Fibroblast of the aortic adventitia (primary cell): ENCODE measurements at regions not wholly inside any gene's neighbourhood (a gene's known extent, or its start where the extent isn't known, plus 50 kb on each side); places are given as distances from the start of the nearest gene placed in this dataset.
"Not testable (repeated sequence)": the region's sequence is repeated elsewhere in the genome, so short reads cannot be mapped to it uniquely, and the experiment has no call there.

Experiments
- DNase-seq: peaks from one replicate; pipeline ENCODE4 v3.0.0-alpha.2; 2010; ENCODE audit warnings: low read depth
- H3K4me3 ChIP-seq: 2 replicates; pipeline ENCODE4 v1.5.1; 2011; ENCODE audit warnings: low read depth, mild to moderate bottlenecking, control low read depth, low read length, moderate library complexity
- TF ChIP-seq, protein P1 (sequence below): IDR thresholded peaks from 2 replicates; pipeline ENCODE4 v1.5.1; 2011; ENCODE audit warnings: mild to moderate bottlenecking, low read length, control low read depth, inconsistent platforms; ENCODE audit not compliant: insufficient read depth

- TF ChIP-seq, protein P1, sequence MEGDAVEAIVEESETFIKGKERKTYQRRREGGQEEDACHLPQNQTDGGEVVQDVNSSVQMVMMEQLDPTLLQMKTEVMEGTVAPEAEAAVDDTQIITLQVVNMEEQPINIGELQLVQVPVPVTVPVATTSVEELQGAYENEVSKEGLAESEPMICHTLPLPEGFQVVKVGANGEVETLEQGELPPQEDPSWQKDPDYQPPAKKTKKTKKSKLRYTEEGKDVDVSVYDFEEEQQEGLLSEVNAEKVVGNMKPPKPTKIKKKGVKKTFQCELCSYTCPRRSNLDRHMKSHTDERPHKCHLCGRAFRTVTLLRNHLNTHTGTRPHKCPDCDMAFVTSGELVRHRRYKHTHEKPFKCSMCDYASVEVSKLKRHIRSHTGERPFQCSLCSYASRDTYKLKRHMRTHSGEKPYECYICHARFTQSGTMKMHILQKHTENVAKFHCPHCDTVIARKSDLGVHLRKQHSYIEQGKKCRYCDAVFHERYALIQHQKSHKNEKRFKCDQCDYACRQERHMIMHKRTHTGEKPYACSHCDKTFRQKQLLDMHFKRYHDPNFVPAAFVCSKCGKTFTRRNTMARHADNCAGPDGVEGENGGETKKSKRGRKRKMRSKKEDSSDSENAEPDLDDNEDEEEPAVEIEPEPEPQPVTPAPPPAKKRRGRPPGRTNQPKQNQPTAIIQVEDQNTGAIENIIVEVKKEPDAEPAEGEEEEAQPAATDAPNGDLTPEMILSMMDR: no peak
- no peak overlapping the region for H3K4me3 ChIP-seq
- no peak for DNase-seq
Observed at GRCh38 chr4:120555058-120555457, 367.5 kb downstream of the PRDM5 start.

GRCh38 chr4:120554086-120554485 lies 368.4 kb downstream of the PRDM5 start:
- TF ChIP-seq, protein P1: no peak
- DNase-seq: no peak
- H3K4me3 ChIP-seq: no peak overlapping the region

DNA sequence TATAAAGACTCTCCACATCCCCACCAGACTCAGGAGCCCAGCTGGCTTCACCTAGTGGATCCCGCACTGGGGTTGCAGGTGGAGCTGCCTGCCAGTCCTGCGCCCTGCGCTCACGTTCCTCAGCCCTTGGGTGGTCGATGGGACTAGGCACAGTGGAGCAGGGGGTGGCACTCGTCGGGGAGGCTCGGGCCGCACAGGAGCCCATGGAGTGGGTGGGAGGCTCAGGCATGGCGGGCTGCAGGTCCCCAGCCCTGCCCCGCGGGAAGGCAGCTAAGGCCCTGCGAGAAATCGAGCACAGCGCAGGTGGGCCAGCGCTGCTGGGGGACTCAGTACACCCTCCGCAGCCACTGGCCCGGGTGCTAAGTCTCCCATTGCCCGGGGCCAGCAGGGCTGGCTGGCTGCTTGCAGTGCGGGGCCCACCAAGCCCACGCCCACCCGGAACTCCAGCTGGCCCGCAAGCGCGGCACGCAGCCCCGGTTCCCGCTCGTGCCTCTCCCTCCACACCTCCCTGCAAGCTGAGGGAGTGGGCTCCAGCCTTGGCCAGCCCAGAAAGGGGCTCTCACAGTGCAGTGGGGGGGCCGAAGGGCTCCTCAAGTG lies 371.8 kb downstream of the PRDM5 start:
- not testable (repeated sequence) for H3K4me3 ChIP-seq, DNase-seq

- TF ChIP-seq, protein P1: no peak
- no peak overlapping the region for H3K4me3 ChIP-seq
- DNase-seq: no peak
Observed at GRCh38 chr4:120549011-120549570, 373.4 kb downstream of the PRDM5 start.

DNA sequence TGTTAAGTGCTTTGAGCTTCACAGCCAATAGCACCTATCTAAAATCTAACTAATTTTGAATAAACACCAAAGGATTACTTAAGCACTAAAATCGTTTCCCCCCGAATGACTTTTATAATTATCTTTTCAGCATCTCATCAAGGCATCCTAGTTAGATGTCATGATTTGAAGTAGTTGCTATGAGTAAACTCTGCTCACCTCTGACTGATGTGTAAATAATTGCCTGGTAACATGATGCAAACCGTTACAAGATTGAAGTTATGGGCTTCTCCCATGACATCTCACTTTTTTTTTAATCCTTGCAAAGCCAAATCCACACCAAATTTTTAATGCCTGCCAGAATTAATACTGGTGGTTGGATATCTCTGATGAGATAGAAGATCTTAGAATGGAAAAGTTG lies 377.1 kb downstream of the PRDM5 start:
- TF ChIP-seq, protein P1: no peak
- DNase-seq: no peak
- H3K4me3 ChIP-seq: no peak overlapping the region

DNA sequence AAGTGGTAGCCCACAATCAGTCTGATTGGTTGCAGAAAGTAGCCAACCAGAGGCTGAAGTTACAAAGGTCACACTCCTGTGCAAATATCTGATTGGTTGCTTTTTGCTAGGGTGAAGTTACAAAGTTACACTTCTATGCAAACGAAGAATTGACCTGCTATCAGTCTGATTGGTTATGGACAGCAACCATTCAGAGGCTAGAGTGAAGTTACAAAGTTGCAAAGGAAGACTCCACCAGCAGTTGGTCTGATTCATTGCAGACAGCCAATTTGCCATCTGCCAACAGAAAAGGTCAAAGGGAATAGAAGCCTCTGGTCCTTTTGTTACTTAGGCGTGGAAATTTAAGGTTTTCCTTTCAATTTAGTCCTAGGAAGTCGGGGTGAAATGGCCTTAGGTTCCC lies 377.7 kb downstream of the PRDM5 start:
- TF ChIP-seq, protein P1: no peak
- no peak overlapping the region for H3K4me3 ChIP-seq
- DNase-seq: no peak

DNA sequence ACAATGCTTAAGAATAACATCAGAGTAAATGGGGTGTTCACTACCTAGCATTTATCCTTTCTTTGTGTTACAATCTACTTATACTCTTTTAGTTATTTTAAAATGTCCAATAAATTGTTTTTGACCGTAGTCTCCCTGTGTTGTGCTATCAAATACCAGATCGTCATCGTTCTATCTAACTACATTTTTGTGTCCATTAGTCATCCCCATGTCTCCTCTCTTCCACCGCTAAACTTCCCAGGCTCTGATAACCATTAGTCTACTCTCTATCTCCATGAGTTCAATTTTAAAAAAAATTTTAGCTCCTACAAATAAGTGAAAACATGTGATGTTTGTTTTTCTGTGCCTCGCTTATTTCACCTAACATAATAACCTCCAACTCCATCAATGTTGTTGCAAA lies 381.9 kb downstream of the PRDM5 start:
- H3K4me3 ChIP-seq: no peak overlapping the region
- DNase-seq: no peak
- TF ChIP-seq, protein P1: no peak
